H9 (cell line): ENCODE measurements at regions not wholly inside any gene's neighbourhood (a gene's known extent, or its start where the extent isn't known, plus 50 kb on each side); places are given as distances from the start of the nearest gene placed in this dataset.

Experiments used
- DNase-seq: peaks from one replicate; pipeline ENCODE4 v3.0.0-alpha.2; 2017
- H2AFZ ChIP-seq: one replicate; pipeline ENCODE4 v1.6.1; 2013; ENCODE audit warnings: mild to moderate bottlenecking, low read length, control low read depth, moderate library complexity
- H2AK5ac ChIP-seq: 2 replicates; pipeline ENCODE4 v1.6.1; 2013; ENCODE audit warnings: low read length, control low read depth, mixed read lengths; ENCODE audit not compliant: insufficient read length
- H2BK120ac ChIP-seq: one replicate; pipeline ENCODE4 v1.6.1; 2013; ENCODE audit warnings: low read depth, mild to moderate bottlenecking, low read length, control low read depth, inconsistent platforms; ENCODE audit not compliant: poor library complexity, severe bottlenecking
- H2BK12ac ChIP-seq: 2 replicates; pipeline ENCODE4 v1.6.1; 2013; ENCODE audit warnings: low read length, control low read depth, mixed read lengths, low read depth; ENCODE audit not compliant: insufficient read length
- H2BK15ac ChIP-seq: 2 replicates; pipeline ENCODE4 v1.6.1; 2013; ENCODE audit warnings: low read depth, low read length, control low read depth
- H2BK20ac ChIP-seq: one replicate; pipeline ENCODE4 v1.6.1; 2013; ENCODE audit warnings: low read depth, mild to moderate bottlenecking, low read length, control low read depth, inconsistent platforms; ENCODE audit not compliant: poor library complexity, severe bottlenecking
- H2BK5ac ChIP-seq: 2 replicates; pipeline ENCODE4 v1.6.1; 2013; ENCODE audit warnings: low read length, control low read depth, mixed read lengths; ENCODE audit not compliant: insufficient read length
- H3K14ac ChIP-seq: 2 replicates; pipeline ENCODE4 v1.6.1; 2013; ENCODE audit warnings: low read length, control low read depth; ENCODE audit not compliant: insufficient read depth
- H3K18ac ChIP-seq: 2 replicates; pipeline ENCODE4 v1.6.1; 2013; ENCODE audit warnings: low read depth, mild to moderate bottlenecking, mixed read lengths, low read length, control low read depth; ENCODE audit not compliant: insufficient read length
- H3K23ac ChIP-seq: 2 replicates; pipeline ENCODE4 v1.6.1; 2013; ENCODE audit warnings: low read length, control low read depth, mixed read lengths, low read depth; ENCODE audit not compliant: insufficient read length
- H3K23me2 ChIP-seq: 2 replicates; pipeline ENCODE4 v1.6.1; 2013; ENCODE audit warnings: low read depth, mild to moderate bottlenecking, mixed read lengths, low read length, control low read depth; ENCODE audit not compliant: insufficient read length, poor library complexity, severe bottlenecking
- H3K27ac ChIP-seq: 2 replicates; pipeline ENCODE4 v1.5.1; 2013; ENCODE audit warnings: low read length, control low read depth, mixed read lengths, low read depth; ENCODE audit not compliant: insufficient read length
- H3K27me3 ChIP-seq: 2 replicates; pipeline ENCODE4 v1.6.1; 2013; ENCODE audit warnings: low read length, control low read depth, inconsistent platforms; ENCODE audit not compliant: insufficient read depth
- H3K4ac ChIP-seq: 2 replicates; pipeline ENCODE4 v1.6.1; 2013; ENCODE audit warnings: low read depth, mild to moderate bottlenecking, control low read depth, inconsistent platforms, low read length, moderate library complexity
- H3K4me1 ChIP-seq: 2 replicates; pipeline ENCODE4 v1.6.1; 2013; ENCODE audit warnings: low read length, control low read depth, inconsistent platforms; ENCODE audit not compliant: insufficient read depth
- H3K4me2 ChIP-seq: 2 replicates; pipeline ENCODE4 v1.6.1; 2013; ENCODE audit warnings: low read length, control low read depth, mixed read lengths; ENCODE audit not compliant: insufficient read length, insufficient read depth
- H3K56ac ChIP-seq: 2 replicates; pipeline ENCODE4 v1.6.1; 2013; ENCODE audit warnings: low read depth, mild to moderate bottlenecking, mixed read lengths, low read length, control low read depth; ENCODE audit not compliant: insufficient read length
- H3K79me1 ChIP-seq: 2 replicates; pipeline ENCODE4 v1.6.1; 2013; ENCODE audit warnings: low read depth, mild to moderate bottlenecking, moderate library complexity, low read length, control low read depth, inconsistent platforms; ENCODE audit not compliant: insufficient read depth, poor library complexity, severe bottlenecking
- H3K79me2 ChIP-seq: 2 replicates; pipeline ENCODE4 v1.6.1; 2013; ENCODE audit warnings: low read length, control low read depth, inconsistent platforms; ENCODE audit not compliant: insufficient read depth
- H3K9ac ChIP-seq: 2 replicates; pipeline ENCODE4 v1.6.1; 2013; ENCODE audit warnings: low read length, control low read depth, mixed read lengths; ENCODE audit not compliant: insufficient read length; ENCODE audit errors: extremely low read depth
- H3K9me3 ChIP-seq: one replicate; pipeline ENCODE4 v1.6.1; 2013; ENCODE audit warnings: low read depth, low read length, inconsistent platforms; ENCODE audit not compliant: control insufficient read depth
- H3T11ph ChIP-seq: one replicate; pipeline ENCODE4 v1.6.1; 2013; ENCODE audit warnings: mild to moderate bottlenecking, low read length, control low read depth, inconsistent platforms
- H4K20me1 ChIP-seq: one replicate; pipeline ENCODE4 v1.6.1; 2013; ENCODE audit not compliant: control insufficient read depth, insufficient read length, insufficient read depth
- H4K5ac ChIP-seq: 2 replicates; pipeline ENCODE4 v1.6.1; 2013; ENCODE audit warnings: low read depth, mild to moderate bottlenecking, mixed read lengths, low read length, control low read depth; ENCODE audit not compliant: insufficient read length
- H4K8ac ChIP-seq: replicated peaks from 2 replicates; pipeline ENCODE4 v1.6.1; 2013; ENCODE audit warnings: low read length, control low read depth, mixed read lengths, low read depth; ENCODE audit not compliant: insufficient read length
- H4K91ac ChIP-seq: 2 replicates; pipeline ENCODE4 v1.6.1; 2013; ENCODE audit warnings: low read depth, mild to moderate bottlenecking, moderate library complexity, mixed read lengths, low read length, control low read depth; ENCODE audit not compliant: insufficient read length
- H3K27ac Mint-ChIP-seq, 3 experiments: 2 replicates in 2 of 3; 3 replicates in 1 of 3; pipeline ENCODE4 v1.8.0; 2020 to 2021; ENCODE audit warnings: mixed read lengths in 3 of 3, mild to moderate bottlenecking in 1 of 3, moderate library complexity in 1 of 3
- H3K27me3 Mint-ChIP-seq: 2 replicates; pipeline ENCODE4 v1.8.0; 2021; ENCODE audit warnings: low read depth, mild to moderate bottlenecking, moderate library complexity, mixed read lengths
- H3K36me3 Mint-ChIP-seq, 3 experiments: 2 replicates in 2 of 3; 3 replicates in 1 of 3; pipeline ENCODE4 v1.8.0; 2020 to 2021; ENCODE audit warnings: low read depth in 3 of 3, mixed read lengths in 3 of 3; ENCODE audit not compliant: insufficient read depth in 1 of 3
- H3K4me1 Mint-ChIP-seq, 2 experiments: 2 replicates each; pipeline ENCODE4 v1.8.0; 2020; ENCODE audit warnings: mixed read lengths in 2 of 2
- H3K4me3 Mint-ChIP-seq, 2 experiments: 2 replicates in 1 of 2; 3 replicates in 1 of 2; pipeline ENCODE4 v1.8.0; 2020 to 2021; ENCODE audit warnings: mild to moderate bottlenecking in 2 of 2, mixed read lengths in 2 of 2, moderate library complexity in 1 of 2
- H3K9me3 Mint-ChIP-seq, 2 experiments: 2 replicates in 1 of 2; 3 replicates in 1 of 2; pipeline ENCODE4 v1.8.0; 2020; ENCODE audit warnings: mild to moderate bottlenecking in 2 of 2, mixed read lengths in 2 of 2, moderate library complexity in 1 of 2
- CTCF ChIP-seq: fragments of 200-600 bp; sonication (generic); conservative IDR thresholded peaks from 3 replicates; pipeline ENCODE4 v1.8.0; 2021; ENCODE audit warnings: antibody characterized with exemption, mild to moderate bottlenecking
- WGBS: extraction: QIAGEN DNeasy Blood & Tissue Kit; methylation state at CpG from one replicate; pipeline ENCODE4 v1.1.7; 2013; ENCODE audit warnings: missing lambda C conversion rate, low lambda C conversion rate, mixed read lengths; ENCODE audit not compliant: insufficient read length; ENCODE audit errors: extremely low coverage; 5-methylcytosine and 5-hydroxymethylcytosine counted together

GRCh38 chr2:34307636-34308035 lies 708.5 kb upstream of the FAM98A start:
- no peak overlapping the region for H3K4ac ChIP-seq
- Mint-ChIP-seq H3K9me3 (no peaks in the 10 kb centered on the region; a peak in 2 of 5 replicates), H3K4me3 (no peak overlapping the region), H3K36me3 (peaks cover 0 to 6% (median 0%) of the 10 kb centered on the region in 3 experiments; a peak in 1 of 7 replicates), H3K4me1 (peaks cover 6 to 10% of the 10 kb centered on the region in 2 experiments), H3K27me3 (no peaks in the 10 kb centered on the region), H3K27ac (no peak overlapping the region)
- no peak overlapping the region for H3K23ac ChIP-seq
- no peak overlapping the region for H4K5ac ChIP-seq
- no peak overlapping the region for H2BK20ac ChIP-seq
- no peak overlapping the region for H2AFZ ChIP-seq
- H3K9ac ChIP-seq, result no peak overlapping the region
- no peak overlapping the region for H3K4me2 ChIP-seq
- H3K56ac ChIP-seq, result no peak overlapping the region
- no peak overlapping the region for H4K8ac ChIP-seq
- H3K27ac ChIP-seq, result no peak overlapping the region
- no peak overlapping the region for H2BK15ac ChIP-seq
- no peak overlapping the region for H2AK5ac ChIP-seq
- H3K23me2 ChIP-seq, result no peaks in the 10 kb centered on the region
- WGBS, result 100% methylated on average over 2 of the region's 4 CpGs
- no peaks in the 10 kb centered on the region for H4K20me1 ChIP-seq
- no peak for TF ChIP-seq CTCF
- H3K27me3 ChIP-seq, result no peaks in the 10 kb centered on the region
- no peaks in the 10 kb centered on the region for H3K9me3 ChIP-seq
- H3K4me1 ChIP-seq, result no peaks in the 10 kb centered on the region
- H3T11ph ChIP-seq, result no peak overlapping the region
- H3K79me2 ChIP-seq, result no peaks in the 10 kb centered on the region
- DNase-seq, result no peak
- H3K79me1 ChIP-seq, result no peaks in the 10 kb centered on the region
- H2BK120ac ChIP-seq, result no peak overlapping the region
- no peak overlapping the region for H2BK12ac ChIP-seq
- no peak overlapping the region for H2BK5ac ChIP-seq
- no peak overlapping the region for H4K91ac ChIP-seq
- H3K18ac ChIP-seq, result no peak overlapping the region
- no peak overlapping the region for H3K14ac ChIP-seq
